ENCODE measurements at regions not wholly inside any gene's neighbourhood (a gene's known extent, or its start where the extent isn't known, plus 50 kb on each side); places are given as distances from the start of the nearest gene placed in this dataset.

DNA sequence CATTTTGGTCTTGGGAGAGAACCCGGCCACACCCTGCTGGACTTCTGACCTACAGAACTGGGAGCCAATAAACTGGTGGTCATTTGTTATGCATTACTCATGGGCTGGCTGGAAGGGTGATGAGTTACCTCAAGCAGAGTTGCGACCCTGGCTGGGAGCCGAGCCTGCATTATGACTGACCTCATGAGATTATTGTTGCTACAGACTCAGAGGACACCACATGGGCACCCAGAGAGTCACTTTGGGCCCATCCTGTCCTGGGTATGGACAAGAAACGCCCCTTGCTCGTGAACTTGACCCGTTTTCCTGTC is 531.7 kb downstream of the TBC1D22A start (continued):
- TF ChIP-seq ZBTB11 (tag by site-specific recombination; conservative IDR thresholded peaks at IDR 0.05; ENCODE audit: low read depth) (no peak), ZNF777 (tag by site-specific recombination; IDR thresholded peaks at IDR 0.05; ENCODE audit: borderline replicate concordance) (no peak), ZNF391 (tag by site-specific recombination; IDR thresholded peaks at IDR 0.05; ENCODE audit: borderline replicate concordance, low read depth) (no peak), ZNF19 (tag by site-specific recombination; IDR thresholded peaks at IDR 0.05; ENCODE audit: low read depth) (no peak), ZNF610 (tag by site-specific recombination; IDR thresholded peaks at IDR 0.05; ENCODE audit: borderline replicate concordance) (no peak), ZNF426 (tag by site-specific recombination; IDR thresholded peaks at IDR 0.05) (no peak), KLF10 (tag by site-specific recombination; IDR thresholded peaks at IDR 0.05) (no peak)
- TF ChIP-seq, protein P1, sequence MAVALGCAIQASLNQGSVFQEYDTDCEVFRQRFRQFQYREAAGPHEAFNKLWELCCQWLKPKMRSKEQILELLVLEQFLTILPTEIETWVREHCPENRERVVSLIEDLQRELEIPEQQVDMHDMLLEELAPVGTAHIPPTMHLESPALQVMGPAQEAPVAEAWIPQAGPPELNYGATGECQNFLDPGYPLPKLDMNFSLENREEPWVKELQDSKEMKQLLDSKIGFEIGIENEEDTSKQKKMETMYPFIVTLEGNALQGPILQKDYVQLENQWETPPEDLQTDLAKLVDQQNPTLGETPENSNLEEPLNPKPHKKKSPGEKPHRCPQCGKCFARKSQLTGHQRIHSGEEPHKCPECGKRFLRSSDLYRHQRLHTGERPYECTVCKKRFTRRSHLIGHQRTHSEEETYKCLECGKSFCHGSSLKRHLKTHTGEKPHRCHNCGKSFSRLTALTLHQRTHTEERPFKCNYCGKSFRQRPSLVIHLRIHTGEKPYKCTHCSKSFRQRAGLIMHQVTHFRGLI (tag by site-specific recombination; IDR thresholded peaks at IDR 0.05), result no peak

- Histone ChIP-seq H3K36me3 (ENCODE audit: control insufficient read depth in 2 of 2, insufficient read depth in 1 of 2, low read length in 2 of 2) (no peaks in the 10 kb centered on the region), H3K27ac (ENCODE audit: extremely low read depth, low read depth, low read length) (no peak overlapping the region), H3K9me3 (ENCODE audit: control insufficient read depth, insufficient read depth, low read depth, low read length) (no peaks in the 10 kb centered on the region), H3K4me1 (ENCODE audit: control insufficient read depth, insufficient read depth, low read length) (no peaks in the 10 kb centered on the region), H3K4me3 (ENCODE audit: low read depth, low read length) (no peak overlapping the region)
- TF ChIP-seq ZNF366 (tag by site-specific recombination; conservative IDR thresholded peaks at IDR 0.05) (no peak), ZNF10 (tag by site-specific recombination; IDR thresholded peaks at IDR 0.05) (peak; percentile 60; the same call in 1 of the 2 replicates), ZNF114 (tag by site-specific recombination; IDR thresholded peaks at IDR 0.05) (no peak), OVOL3 (tag by site-specific recombination; IDR thresholded peaks at IDR 0.05) (no peak)
- ChIA-PET POLR2A (no interaction called here), CTCF (no interaction called here)
Measured at GRCh38 chr22:47293368-47294221, 531.1 kb downstream of the TBC1D22A start.

GRCh38 chr22:47292546-47293320 is 530.3 kb downstream of the TBC1D22A start:
- POLR2A ChIA-PET, result no interaction called here
- H3K9me3 ChIP-seq (ENCODE audit: control insufficient read depth, insufficient read depth, low read depth, low read length), result no peaks in the 10 kb centered on the region

More at GRCh38 chr22:47292546-47293320, 530.3 kb downstream of the TBC1D22A start:
- CTCF ChIA-PET, result no interaction called here
- Histone ChIP-seq H3K4me1 (ENCODE audit: control insufficient read depth, insufficient read depth, low read length) (no peaks in the 10 kb centered on the region), H3K36me3 (ENCODE audit: control insufficient read depth in 2 of 2, insufficient read depth in 1 of 2, low read length in 2 of 2) (no peaks in the 10 kb centered on the region), H3K4me3 (ENCODE audit: low read depth, low read length) (no peak overlapping the region), H3K27ac (ENCODE audit: extremely low read depth, low read depth, low read length) (no peak overlapping the region)
- TF ChIP-seq ZBTB8A (tag by site-specific recombination; IDR thresholded peaks at IDR 0.05) (no peak), ZIC2 (tag by site-specific recombination; IDR thresholded peaks at IDR 0.05) (peak; percentile 43), INSM2 (tag by site-specific recombination; IDR thresholded peaks at IDR 0.05) (no peak)
